GM19395 (cell line): ENCODE measurements at regions not wholly inside any gene's neighbourhood (a gene's known extent, or its start where the extent isn't known, plus 50 kb on each side); places are given as distances from the start of the nearest gene placed in this dataset.

ENCODE experiments used
- ATAC-seq: cut with Tn5 transposase; IDR thresholded peaks from one replicate; pipeline ENCODE4 v1.9.1; 2021; ENCODE audit warnings: mild to moderate bottlenecking, moderate library complexity; ENCODE audit not compliant: unreplicated experiment

DNA sequence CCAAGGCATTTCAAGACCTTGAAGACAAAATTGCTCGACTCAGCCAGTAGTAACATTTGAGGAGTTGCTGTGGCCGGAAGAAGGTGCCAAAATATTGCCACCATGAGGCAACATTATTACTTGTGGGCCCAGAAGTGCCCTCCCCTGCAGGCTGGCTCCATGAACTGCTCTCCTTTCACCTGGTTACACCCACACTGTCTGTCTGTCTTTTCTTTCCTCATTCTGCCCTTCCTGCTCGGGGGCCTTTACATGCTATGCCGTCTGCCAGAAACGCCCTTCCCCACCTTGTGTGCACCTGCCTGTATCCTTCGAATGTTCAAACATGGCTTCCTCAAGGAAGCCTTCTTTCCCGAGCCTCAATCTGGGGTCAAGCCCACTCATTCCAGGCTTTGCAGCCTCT is 224.2 kb upstream of the DIO3 start:
- no peak for ATAC-seq

DNA sequence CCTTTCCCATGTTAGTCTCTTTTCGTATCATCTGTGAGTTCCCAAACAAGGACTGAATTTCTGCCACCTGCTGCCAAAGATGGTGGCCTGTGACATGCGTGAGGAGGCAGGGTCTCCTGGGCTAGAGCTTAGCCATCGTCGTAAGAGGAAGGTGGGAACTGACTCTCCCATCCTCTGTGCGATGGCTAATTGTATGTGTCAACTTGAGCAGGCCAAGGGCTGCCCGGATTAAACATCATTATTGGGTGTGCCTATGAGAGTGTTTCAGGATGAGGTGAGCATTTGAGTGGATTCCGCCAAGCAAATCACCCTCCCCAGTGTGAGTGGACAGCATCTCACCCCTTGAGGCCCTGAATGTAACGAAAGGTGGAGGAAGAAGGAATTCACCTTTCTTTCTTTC is 220.7 kb upstream of the DIO3 start:
- no peak for ATAC-seq

DNA sequence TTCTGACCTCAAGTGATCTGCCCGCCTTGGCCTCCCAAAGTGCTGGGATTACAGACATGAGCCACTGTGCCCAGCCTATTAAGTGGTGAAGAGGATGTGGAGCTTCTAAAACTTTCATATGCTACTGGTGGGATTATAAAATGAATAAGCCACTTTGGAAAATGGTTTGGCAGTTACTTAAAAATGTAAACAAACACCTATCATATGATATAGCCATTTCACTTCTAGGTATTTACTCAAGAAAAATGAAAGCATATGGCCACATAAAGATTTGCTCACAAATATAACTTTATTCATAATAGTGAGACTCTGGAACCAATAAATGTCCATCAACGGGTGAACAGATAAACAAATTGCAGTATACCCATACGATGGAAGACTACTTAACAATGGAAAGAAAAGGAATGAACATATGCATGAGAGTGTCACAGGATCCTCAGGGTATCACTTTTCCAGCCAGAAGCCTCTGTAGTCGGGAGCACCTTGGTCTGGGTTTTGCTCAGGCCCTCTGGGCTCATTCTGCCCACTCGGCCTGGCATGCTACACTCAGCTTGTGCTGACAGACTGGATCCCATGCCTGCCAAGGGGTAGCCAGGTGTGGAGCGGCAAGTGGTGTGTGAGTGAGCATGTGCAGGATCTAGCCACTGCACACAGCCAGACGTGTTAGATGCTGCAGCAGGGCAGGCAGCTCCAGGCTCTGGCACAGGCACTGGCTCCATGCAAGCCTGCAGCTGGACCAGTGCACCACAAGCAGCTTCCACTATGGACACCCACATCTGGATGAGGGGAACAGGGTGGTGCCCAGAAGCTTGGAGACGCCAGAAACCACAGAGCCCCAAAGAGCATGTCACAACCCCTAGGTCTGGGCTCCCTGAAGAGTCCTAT is 213.2 kb upstream of the DIO3 start:
- ATAC-seq = no peak

GRCh38 chr14:101349108-101349507 is 212.2 kb upstream of the DIO3 start:
- no peak for ATAC-seq

GRCh38 chr14:101350021-101350420 is 211.3 kb upstream of the DIO3 start:
- no peak for ATAC-seq

DNA sequence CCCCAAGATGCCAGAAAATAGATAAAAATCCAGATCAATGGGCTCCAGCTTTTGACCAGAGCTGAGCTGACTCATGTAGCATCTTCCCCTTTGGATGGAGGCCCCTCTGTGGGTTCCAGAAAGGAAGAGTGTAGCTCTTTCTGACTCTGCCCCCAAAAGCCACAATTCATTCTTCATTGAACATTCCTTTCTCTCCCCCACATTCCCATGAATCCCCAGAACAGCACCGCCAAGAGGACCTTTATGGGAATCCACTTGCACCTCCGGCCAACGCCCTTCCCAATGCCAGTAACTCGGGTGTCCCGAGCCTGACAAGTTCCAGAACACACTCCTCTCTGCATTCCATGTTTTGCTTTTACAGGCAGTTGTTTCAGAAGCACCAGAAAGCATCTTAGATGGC is 210.6 kb upstream of the DIO3 start:
- ATAC-seq = no peak

DNA sequence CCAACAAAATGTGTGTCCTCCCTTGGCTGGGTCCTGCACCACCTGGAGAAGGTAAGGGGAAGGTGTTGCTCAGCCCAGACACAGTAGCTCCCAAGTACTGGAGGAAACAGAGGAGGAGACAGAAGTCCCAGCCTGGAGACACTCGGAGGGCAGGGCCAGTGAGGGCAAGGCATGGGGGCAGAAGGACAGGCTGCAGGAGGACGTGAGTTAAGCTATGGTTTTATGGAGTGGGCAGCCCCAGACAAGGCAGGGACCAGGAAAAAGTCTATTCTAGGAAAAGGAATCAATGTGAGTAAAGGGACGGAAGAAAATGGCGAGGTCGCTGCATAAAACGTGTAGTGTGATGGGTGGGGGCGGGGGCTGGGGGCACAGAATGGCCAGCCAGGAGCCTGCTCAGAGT is 210.1 kb upstream of the DIO3 start:
- no peak for ATAC-seq

DNA sequence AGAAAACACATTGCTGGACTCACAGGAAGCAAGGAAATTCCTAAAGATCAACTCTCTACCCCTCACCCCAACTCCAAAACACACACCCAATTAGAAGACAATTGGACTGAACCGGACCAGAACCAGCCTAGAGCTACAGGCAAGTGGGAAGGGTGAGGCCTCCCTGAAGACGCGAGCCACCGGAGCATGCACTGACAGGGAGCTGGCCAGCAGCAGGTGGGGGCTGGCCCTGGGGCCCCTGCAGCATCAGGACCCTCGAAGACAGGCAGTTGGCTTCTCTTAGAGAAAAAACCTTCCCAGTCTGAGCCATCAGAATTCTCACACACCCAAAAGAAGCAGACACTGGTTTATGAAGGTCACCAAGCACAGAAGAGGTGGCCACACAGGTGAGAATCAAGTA is 209.5 kb upstream of the DIO3 start:
- ATAC-seq = no peak

- ATAC-seq = no peak
Measured at GRCh38 chr14:101352567-101352966, 208.7 kb upstream of the DIO3 start.

- no peak for ATAC-seq
Measured at GRCh38 chr14:101353422-101353821, 207.9 kb upstream of the DIO3 start.

DNA sequence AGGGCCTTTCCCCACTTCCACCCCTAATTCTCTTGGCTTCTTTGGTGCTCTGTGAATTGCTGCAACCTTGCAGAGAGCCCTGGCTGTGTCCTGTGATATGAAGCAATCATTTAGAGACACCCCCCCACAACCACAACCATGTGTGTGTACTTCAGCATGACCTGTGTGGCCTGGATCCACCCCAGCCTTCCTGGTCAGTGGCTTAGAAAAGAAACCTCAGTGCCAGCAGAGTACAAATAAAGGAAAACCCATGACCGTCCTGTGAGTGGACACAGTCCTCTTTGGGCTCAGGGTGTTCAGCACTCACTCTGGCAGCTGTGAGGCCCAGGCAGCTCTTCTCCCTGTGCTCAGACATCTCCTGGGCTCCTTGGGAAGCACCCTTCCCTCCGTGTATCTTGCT is 206.6 kb upstream of the DIO3 start:
- no peak for ATAC-seq

GRCh38 chr14:101355284-101355683 is 206.0 kb upstream of the DIO3 start:
- ATAC-seq = no peak

- no peak for ATAC-seq
Measured at GRCh38 chr14:101357038-101357437, 204.3 kb upstream of the DIO3 start.

- ATAC-seq = no peak
Measured at GRCh38 chr14:101357559-101358319, 203.6 kb upstream of the DIO3 start.

DNA sequence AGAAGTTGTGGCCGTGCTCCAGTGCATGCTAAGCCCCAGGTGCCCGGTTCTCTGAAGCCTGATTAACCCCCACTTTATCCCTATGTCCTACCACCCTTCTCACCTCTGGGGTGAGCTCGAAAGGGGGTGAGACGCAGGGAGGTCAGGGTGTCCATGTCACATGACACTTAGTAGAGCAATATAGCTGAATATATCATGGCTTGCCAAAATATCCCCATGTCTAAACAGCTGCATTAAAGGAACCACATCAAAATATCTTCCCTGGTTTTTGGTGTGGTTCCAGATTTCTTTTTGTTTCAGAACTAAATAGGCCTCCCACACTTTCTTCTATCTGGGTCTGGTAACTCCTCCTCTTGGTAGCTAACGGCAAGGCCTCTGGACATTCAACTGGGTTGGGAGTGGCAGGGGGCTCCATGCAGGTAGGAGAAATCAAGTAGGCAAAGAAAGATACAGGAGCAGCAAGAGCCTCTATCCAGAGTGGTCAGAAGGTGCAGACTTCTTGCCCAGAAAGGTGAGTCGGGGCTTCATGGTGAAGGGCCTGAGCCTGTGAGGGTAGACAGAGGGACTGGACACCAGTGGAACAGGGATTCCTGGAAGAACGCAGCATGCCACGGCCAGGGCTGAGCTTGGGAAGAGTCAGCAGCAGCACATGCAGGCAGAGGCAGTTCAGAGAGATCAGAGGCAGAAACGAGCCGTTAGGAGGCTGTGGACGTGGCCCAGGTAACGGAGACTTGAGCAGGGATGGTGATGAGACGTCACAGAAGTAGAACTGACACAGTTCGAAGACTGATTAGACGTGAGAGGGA is 202.8 kb upstream of the DIO3 start:
- no peak for ATAC-seq

DNA sequence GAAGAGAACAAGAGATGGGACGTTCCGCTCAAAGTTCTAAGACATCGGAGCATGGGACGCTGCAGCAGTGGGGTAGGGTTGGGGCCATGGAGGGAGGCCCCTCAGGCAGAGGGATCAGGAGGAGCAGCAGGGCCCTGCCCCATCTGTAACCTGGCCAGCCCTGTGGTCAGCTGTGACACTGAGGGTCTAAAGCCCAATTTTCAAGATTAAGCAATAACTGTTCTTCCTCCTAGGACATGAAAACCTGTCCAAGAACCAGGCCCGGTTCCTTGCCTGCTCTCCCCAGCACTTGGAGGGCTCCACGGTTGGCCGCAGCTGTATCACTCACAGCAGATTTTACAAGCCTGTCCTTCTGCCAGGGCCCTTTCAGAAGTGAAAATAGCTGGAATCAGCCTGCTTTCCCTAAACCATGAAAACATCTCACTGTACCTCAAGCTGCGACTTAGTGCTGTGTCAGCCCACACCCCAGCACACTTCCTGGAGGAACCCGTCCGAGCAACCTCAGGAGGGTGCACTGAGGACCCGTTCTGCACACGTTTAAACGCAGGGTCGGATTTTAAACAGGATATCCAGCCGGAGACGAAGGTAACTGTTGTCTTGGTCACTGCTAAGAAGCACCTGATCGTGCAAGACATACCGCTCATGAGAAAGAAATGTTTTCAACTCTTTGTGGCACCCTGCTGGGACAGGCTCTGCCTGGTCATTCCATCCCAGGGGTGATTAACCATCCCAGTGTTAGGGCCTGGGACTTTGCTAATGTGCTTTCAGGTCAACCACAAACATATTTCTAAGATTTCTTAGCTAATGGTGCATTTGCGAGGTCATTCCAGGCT is 201.9 kb upstream of the DIO3 start:
- no peak for ATAC-seq

DNA sequence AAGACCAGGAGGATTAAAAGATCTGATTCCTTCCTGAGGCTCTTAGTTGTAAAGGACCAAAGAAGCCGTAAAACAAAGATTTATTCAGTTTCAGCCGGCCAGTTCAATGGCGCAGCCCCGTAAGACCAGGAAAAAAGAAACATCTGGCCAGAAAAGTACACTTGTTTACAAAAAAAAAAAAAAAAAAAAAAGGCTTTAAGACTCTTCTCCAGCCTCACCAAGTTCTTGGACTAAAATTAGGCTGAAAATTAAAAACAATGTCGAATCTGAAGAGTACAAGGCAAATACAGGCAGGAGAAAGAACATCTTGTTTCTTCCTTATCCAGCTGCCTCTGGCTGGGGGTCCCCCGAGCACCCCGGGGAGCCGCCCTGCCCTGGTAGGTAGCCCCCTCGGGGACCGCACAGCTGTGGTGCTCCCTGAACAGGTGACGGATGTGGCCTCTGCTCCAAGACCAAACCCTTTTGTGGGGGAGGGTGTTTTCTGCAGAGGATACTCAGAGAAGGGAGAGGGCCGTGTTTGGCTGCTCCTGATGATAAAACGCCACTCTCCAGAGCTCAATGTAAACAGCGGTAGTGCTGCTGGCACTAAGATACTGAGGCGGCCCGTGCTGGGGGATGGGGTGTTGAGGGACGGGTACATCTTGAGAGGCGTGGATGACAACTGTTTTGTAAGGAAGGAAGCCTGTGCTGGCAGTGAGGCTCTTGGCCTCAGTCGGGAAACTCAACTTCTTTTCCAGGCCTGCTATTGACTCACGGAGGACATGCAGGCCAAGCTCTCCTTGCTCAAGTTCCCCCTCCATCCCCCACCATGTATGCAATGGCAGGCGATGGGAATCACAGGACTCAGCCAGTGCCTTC is 201.0 kb upstream of the DIO3 start:
- ATAC-seq = no peak

DNA sequence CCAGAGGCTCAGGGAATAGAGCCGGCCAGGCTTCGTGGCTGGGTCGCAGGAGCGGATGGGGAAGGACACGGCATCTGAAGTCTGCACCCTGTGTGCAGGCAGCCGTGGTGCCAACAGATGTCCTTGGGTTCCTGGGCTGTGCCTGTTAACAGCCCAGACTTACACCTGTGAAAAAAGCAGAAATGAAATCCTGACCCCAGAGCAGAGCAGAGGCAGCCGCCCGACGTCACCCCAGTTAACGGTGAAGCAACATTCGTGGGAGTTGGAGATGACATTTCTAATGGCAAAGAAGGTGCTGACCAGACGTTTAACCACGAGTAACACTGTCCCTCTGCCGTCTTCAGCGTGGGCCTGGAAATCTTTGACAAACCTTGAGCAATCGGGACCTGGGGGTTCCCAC is 200.3 kb upstream of the DIO3 start:
- no peak for ATAC-seq
